Right renal cortex interstitium (tissue), 3 donors: ENCODE measurements at regions not wholly inside any gene's neighbourhood (a gene's known extent, or its start where the extent isn't known, plus 50 kb on each side); places are given as distances from the start of the nearest gene placed in this dataset.
"Not testable (repeated sequence)": the region's sequence is repeated elsewhere in the genome, so short reads cannot be mapped to it uniquely, and the experiment has no call there.

Source experiments
- DNase-seq, 3 donors: peaks; one replicate each; pipeline ENCODE4 v3.0.0-alpha.2; 2013; ENCODE audit warnings: low read depth in 3 of 3, low spot score in 2 of 3

GRCh38 chr14:25887251-25887878, 710.5 kb downstream of the NOVA1 start:
- DNase-seq: no peak

GRCh38 chr14:25884657-25885056, 713.2 kb downstream of the NOVA1 start:
- DNase-seq: no peak

GRCh38 chr14:25882899-25883298, 714.9 kb downstream of the NOVA1 start:
- no peak for DNase-seq

GRCh38 chr14:25875475-25875874, 722.4 kb downstream of the NOVA1 start:
- DNase-seq: no peak

GRCh38 chr14:25869854-25870253, 728.0 kb downstream of the NOVA1 start:
- DNase-seq: no peak

- DNase-seq: no peak
Measured at GRCh38 chr14:25868521-25869314, 729.1 kb downstream of the NOVA1 start.

- no peak for DNase-seq
Measured at GRCh38 chr14:25861406-25861805, 736.4 kb downstream of the NOVA1 start.

- no peak for DNase-seq
Measured at GRCh38 chr14:25848601-25849000, 749.2 kb downstream of the NOVA1 start.

GRCh38 chr14:25846246-25846645, 751.6 kb downstream of the NOVA1 start:
- no peak for DNase-seq

GRCh38 chr14:25843481-25844470, 754.1 kb downstream of the NOVA1 start:
- DNase-seq: no peak

- DNase-seq: no peak
Measured at GRCh38 chr14:25841226-25841625, 756.6 kb downstream of the NOVA1 start.

GRCh38 chr14:25837551-25837965, 760.3 kb downstream of the NOVA1 start:
- no peak for DNase-seq

- DNase-seq: no peak
Measured at GRCh38 chr14:25836636-25837035, 761.2 kb downstream of the NOVA1 start.

GRCh38 chr14:25833341-25834126, 764.3 kb downstream of the NOVA1 start:
- no peak for DNase-seq

- no peak for DNase-seq
Measured at GRCh38 chr14:25832585-25832984, 765.2 kb downstream of the NOVA1 start.

GRCh38 chr14:25828562-25828961, 769.3 kb downstream of the NOVA1 start:
- DNase-seq: no peak

GRCh38 chr14:25826105-25826504, 771.7 kb downstream of the NOVA1 start:
- DNase-seq: no peak

- DNase-seq: no peak
Measured at GRCh38 chr14:25820368-25820767, 770.4 kb upstream of the STXBP6 start.

- not testable (repeated sequence) for DNase-seq
Measured at GRCh38 chr14:25814622-25815021, 764.7 kb upstream of the STXBP6 start.

GRCh38 chr14:25803386-25804018, 753.6 kb upstream of the STXBP6 start:
- no peak for DNase-seq
